Left colon (tissue), 2 donors: ENCODE measurements at regions not wholly inside any gene's neighbourhood (a gene's known extent, or its start where the extent isn't known, plus 50 kb on each side); places are given as distances from the start of the nearest gene placed in this dataset.

Source experiments
- ATAC-seq: fragments of 200-7000 bp; cut with Tn5 transposase; one replicate; pipeline ENCODE4 v1.9.1; 2020; ENCODE audit warnings: mild to moderate bottlenecking, moderate library complexity
- DNase-seq, 2 donors: peaks; one replicate each; pipeline ENCODE4 v3.0.0-alpha.2; 2020
- intact Hi-C, 2 donors: fragments of 100-400 bp; cut with DNase I in 1 of 2; cut with micrococcal nuclease in 1 of 2; formaldehyde crosslinking; loops; one replicate each; pipeline versions ENCODE4 v1.11.2 to v1.14.0; 2022; cut with DNase I, micrococcal nuclease
- donor health status: DM: no; HTN: no; CAD: no.
- donor health status: DM: yes; HTN: yes; CAD: no.

DNA sequence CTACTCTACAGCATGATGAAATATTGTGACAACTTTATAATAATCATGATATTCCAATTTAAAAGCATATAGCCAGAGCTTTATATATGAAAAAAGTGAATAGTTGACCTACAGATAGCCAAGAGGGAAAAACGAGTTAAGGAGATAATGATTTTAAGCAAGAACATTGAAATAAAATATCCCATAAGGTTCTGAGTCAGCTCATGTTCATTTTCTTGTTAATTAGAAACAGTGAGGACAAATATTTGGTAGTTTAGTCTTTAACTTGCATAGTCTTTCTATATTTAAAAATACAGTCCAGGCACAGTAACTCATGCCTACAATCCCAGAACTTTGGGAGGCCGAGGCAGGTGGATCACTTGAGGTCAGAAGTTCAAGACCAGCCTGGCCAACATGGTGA, 55.8 kb upstream of the CDH6 start:
- ATAC-seq (no peak), DNase-seq (no peak)
- intact Hi-C loops: no loop called here

DNA sequence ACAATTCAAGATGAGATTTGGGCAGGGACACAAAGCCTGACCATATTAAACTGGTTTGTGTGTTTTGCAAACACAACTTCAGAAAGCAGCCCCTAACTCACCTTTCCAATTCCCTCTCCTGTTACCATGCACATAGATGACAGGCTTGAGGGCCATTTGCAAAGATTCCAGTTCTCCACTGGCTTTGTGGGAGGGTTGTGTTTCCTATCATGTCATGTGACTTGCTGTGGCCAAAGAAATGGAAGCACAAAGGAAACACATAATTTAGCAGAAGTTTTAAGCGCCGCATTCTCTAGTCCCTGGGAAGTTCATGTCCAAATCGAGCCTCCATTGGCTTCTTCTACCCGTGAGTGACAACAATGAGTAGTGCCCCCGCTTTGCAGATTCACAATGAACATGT, 57.9 kb upstream of the CDH6 start:
- ATAC-seq (no peak), DNase-seq (no peak)
- intact Hi-C loops: no loop called here

GRCh38 chr5:31133488-31133887, 60.0 kb upstream of the CDH6 start:
- ATAC-seq: no peak
- DNase-seq: no peak
- intact Hi-C loops: no loop called here

DNA sequence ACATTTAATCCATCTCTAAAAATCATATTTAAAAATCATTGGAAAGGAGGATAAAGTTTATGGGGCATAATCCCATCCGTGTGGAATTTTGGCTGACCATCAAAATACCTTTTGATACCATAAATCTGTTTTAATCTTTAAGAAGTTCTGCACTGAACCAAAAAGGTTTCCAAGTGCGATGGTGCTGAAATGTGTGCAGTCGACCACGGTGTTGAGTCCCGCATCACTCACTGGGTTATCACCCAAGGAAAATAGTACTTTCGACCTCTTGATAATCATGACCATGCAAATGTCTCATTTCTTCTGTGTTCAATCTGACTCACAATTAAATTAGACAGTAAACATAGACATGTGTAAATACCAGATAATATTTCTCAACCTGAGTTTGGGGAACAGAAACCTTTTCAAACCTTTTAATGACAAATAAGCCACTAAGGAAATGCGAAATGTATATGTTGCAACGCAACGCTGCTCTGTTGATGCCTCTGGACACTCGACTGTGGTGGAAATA, 62.0 kb upstream of the CDH6 start:
- DNase-seq (no peak), ATAC-seq (no peak)
- intact Hi-C loops: no loop called here

DNA sequence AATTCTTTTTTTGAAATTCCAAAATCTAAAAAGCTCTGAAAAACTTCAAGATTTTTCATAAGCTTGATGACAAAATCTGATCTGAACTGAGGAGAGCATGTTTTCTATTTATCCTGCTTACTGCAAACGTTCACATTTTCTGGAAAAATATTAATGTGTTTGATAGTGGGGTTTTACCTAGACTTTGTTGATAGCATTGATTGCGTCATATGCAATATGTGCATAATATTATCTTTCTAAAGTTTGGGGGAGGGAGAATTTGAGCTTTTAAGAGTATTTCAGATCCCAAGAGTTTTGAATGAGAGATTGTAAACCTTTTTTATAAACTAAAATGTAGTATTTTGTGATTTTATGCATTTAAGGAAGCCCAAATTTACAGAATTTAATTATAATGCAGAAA, 62.8 kb upstream of the CDH6 start:
- intact Hi-C loops: no loop called here
- no peak for DNase-seq
- ATAC-seq: no peak

GRCh38 chr5:31124651-31125305, 68.7 kb upstream of the CDH6 start:
- intact Hi-C loops: no loop called here
- no peak for ATAC-seq
- DNase-seq: no peak

DNA sequence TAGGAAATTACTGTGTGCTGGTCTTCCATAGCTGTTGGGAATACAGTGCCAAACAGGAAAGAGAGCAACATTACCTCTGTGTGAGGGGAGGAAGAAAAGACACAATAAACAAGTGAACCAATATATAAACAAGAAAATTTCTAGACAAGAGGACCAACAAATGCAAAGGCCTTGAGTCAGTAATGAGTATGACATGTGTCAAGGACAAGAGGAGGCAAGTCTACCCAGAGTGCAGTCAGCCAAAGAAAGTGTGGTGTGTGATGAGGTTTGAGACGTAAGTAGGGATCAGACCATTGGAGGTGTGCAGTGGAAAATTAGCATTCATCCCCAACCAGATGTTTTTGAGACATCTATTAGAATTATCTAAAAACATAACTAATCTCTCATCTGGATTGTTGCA, 69.5 kb upstream of the CDH6 start:
- DNase-seq: no peak
- intact Hi-C loops: no loop called here
- ATAC-seq: no peak

GRCh38 chr5:31122998-31123951, 70.2 kb upstream of the CDH6 start:
- intact Hi-C loops: no loop called here
- DNase-seq (no peak), ATAC-seq (no peak)

GRCh38 chr5:31121224-31121623, 72.3 kb upstream of the CDH6 start:
- intact Hi-C loops: no loop called here
- DNase-seq (no peak), ATAC-seq (no peak)

GRCh38 chr5:31120642-31120948, 72.9 kb upstream of the CDH6 start:
- intact Hi-C loops: no loop called here
- no peak for ATAC-seq
- DNase-seq: no peak

GRCh38 chr5:31119938-31120641, 73.4 kb upstream of the CDH6 start:
- intact Hi-C loops: no loop called here
- DNase-seq (no peak), ATAC-seq (no peak)

DNA sequence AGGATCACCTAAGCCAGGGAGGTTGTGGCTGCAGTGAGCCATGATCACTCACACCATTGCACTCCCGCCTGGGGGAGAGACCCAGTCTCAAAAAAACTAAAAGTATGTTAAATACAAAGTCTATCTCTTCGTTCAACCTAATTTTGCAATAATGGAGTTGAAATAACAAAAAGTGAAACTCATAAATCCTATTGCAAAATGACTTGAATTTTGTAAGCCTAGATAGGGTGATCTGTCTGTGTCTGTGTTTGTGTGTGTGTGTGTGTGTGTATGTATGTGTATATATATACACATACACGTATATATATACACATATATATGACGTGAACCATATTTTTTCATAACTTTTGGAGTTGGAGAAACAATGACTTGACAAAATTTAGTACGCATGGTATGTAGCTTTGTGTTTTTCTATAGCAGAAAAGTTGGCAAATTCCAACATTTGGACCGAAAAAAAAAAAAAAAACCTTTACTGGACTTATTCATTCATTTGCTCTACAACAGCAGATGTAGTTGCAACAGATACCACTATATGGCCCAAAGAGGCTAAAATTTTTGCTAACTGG, 76.9 kb upstream of the CDH6 start:
- intact Hi-C loops: no loop called here
- ATAC-seq (no peak), DNase-seq (no peak)

DNA sequence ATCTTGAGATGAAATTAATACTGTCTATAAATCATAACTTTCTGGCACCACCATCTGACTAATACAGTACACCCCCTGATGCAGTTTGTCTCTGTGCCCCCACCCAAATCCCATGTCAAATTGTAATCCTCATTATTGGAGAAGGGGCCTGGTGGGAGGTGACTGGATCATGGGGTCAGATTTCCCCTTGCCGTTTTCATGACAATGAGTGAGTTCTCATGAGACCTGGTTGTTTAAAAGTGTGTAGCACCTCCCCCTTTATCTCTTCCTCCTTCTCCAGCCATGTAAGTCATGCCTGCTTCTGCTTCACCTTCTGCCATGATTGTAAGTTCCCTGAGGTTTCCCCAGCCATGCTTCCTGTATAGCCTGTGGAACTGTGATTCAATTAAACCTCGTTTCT, 78.7 kb upstream of the CDH6 start:
- DNase-seq (no peak), ATAC-seq (no peak)
- intact Hi-C loops: no loop called here

GRCh38 chr5:31113666-31114350, 79.7 kb upstream of the CDH6 start:
- intact Hi-C loops: no loop called here
- DNase-seq (no peak), ATAC-seq (no peak)

DNA sequence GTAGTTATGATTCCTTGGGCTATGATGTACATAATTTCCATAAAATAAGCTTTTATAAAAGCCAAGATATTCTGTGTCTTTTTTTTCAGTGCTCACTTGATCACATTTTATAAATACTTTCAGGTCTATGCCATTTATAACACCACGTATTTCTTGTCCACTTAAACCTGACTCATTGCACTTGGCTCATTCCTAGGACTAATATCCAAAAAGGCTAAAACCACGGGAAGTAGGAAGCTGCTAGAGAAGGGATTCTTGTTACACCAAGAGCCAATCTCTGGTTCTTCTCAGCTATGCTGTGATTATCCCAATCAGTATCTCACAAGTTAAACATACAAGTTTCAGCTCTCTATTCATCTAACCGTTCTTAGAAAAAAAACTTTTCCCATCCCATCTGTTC, 80.4 kb upstream of the CDH6 start:
- DNase-seq (no peak), ATAC-seq (no peak)
- intact Hi-C loops: no loop called here

GRCh38 chr5:31107091-31107518, 86.4 kb upstream of the CDH6 start:
- DNase-seq (no peak), ATAC-seq (no peak)
- intact Hi-C loops: no loop called here

DNA sequence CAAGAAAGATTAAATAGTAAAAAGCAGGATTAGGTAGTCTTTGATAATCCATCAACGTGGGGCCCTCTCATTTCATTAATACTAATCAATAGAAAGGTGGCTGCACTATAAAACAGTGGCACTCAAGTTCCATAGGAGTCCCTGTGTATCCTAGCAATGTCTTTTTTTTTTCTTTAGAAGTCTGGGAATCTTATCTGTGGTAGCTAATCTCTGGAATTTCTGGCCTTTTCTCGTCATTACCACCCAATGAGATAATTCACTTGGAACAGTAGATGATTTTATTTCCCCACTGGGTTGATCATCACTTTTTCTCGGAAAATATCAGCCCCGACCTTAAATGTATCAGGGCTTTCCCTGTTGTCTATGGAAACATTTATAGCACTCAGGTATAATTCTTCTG, 86.8 kb upstream of the CDH6 start:
- intact Hi-C loops: no loop called here
- ATAC-seq (no peak), DNase-seq (no peak)

DNA sequence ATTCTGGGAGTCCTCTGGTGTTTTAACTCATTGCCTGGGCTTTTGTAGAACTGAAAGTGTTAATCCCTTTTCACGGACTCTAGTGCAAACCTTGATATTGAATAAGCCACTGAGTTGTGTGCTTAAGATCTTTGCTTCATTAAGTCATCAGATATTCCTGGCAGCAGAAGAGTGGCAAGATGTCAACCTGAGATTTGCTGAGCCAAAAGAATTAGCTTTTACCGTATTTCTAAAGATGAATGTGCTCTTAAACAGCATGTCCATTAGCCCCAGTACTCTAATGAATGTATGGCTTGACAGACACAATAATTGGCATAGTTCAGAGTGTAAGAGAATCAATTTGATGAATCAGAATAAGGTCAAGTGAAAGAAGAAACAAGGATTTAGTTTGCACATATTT, 87.2 kb upstream of the CDH6 start:
- DNase-seq (no peak), ATAC-seq (no peak)
- intact Hi-C loops: no loop called here

- DNase-seq (no peak), ATAC-seq (no peak)
- intact Hi-C loops: no loop called here
Measured at GRCh38 chr5:31104775-31105174, 88.7 kb upstream of the CDH6 start.
